HFF-Myc (cell line): ENCODE measurements at regions not wholly inside any gene's neighbourhood (a gene's known extent, or its start where the extent isn't known, plus 50 kb on each side); places are given as distances from the start of the nearest gene placed in this dataset.

Source experiments
- DNase-seq: peaks from one replicate; pipeline ENCODE4 v3.0.0-alpha.2; 2011; ENCODE audit warnings: low read depth; ENCODE audit errors: extremely low read depth
- H3K4me3 ChIP-seq: replicated peaks from 2 replicates; pipeline ENCODE4 v1.5.1; 2011; ENCODE audit warnings: low read depth, mild to moderate bottlenecking, control low read depth, low read length
- TF ChIP-seq, protein P1 (sequence below): IDR thresholded peaks from 2 replicates; pipeline ENCODE4 v1.5.1; 2012; ENCODE audit warnings: mild to moderate bottlenecking, low read depth, low read length, control low read depth; ENCODE audit errors: missing control alignments

DNA sequence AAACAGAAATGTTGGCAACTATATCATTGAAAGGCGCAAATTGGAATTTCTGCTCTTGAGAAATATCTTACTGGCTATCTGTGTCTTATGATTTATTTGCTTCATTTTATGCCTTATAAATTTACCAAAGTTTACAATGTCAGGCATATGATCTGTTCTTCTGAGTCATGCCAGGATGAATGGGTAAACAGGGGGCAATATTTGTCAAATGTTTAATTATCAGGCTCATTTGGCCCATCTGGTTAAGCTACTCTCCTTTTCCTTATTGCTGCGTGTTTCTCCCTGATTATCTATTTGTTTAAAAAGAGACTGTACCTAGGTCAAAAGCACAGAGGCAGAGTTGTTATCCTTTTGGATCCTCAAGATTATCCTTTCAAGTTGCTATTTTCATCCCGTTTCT, 903.8 kb upstream of the PCDH10 start:
- H3K4me3 ChIP-seq: no peak overlapping the region
- DNase-seq: no peak
- TF ChIP-seq, protein P1, sequence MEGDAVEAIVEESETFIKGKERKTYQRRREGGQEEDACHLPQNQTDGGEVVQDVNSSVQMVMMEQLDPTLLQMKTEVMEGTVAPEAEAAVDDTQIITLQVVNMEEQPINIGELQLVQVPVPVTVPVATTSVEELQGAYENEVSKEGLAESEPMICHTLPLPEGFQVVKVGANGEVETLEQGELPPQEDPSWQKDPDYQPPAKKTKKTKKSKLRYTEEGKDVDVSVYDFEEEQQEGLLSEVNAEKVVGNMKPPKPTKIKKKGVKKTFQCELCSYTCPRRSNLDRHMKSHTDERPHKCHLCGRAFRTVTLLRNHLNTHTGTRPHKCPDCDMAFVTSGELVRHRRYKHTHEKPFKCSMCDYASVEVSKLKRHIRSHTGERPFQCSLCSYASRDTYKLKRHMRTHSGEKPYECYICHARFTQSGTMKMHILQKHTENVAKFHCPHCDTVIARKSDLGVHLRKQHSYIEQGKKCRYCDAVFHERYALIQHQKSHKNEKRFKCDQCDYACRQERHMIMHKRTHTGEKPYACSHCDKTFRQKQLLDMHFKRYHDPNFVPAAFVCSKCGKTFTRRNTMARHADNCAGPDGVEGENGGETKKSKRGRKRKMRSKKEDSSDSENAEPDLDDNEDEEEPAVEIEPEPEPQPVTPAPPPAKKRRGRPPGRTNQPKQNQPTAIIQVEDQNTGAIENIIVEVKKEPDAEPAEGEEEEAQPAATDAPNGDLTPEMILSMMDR: no peak

DNA sequence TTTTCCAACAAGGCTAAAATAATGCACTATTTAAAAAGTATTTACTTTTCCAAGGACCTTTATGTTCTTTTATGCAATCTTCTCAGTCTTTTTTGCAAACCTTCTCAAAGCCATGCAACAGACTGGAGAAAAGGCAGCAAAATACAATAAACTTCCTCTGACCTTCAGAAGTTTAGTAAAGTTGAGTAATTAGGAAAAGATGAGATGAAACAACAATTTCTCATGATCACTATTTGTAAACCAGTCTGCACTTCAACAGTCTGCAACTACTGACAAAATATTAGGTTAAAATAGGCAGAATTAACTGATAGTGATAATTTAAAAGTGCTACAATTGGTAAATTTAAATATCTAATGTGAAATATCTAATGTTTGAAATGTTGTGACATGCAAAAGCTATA, 884.9 kb upstream of the PCDH10 start:
- no peak overlapping the region for H3K4me3 ChIP-seq
- TF ChIP-seq, protein P1: no peak
- no peak for DNase-seq

DNA sequence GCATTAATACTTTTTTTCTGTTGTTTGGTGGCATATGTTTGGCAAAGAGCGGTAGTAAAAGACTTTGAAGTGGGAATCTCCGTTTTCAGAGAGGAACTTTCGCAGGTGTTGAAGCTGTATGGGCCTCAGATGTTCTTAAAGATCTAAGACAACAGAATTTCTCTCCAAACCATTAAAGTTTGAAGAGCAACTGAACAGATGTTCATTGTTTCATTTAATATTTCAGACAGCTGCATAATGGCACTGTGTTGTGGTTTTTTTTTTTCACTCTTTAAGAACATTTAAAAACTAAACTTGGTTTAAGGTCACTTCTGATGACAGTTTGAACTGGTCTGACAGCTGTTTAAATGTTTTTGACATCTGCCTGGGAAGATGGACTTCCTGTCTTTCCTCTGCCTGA, 882.7 kb upstream of the PCDH10 start:
- no peak overlapping the region for H3K4me3 ChIP-seq
- no peak for DNase-seq

GRCh38 chr4:132267321-132267720, 881.8 kb upstream of the PCDH10 start:
- TF ChIP-seq, protein P1: no peak
- DNase-seq: no peak
- no peak overlapping the region for H3K4me3 ChIP-seq

More for the DNA sequence above, 882.7 kb upstream of the PCDH10 start:
- TF ChIP-seq, protein P1: no peak

- no peak for DNase-seq
- TF ChIP-seq, protein P1: no peak
- H3K4me3 ChIP-seq: no peak overlapping the region
Observed at GRCh38 chr4:132269303-132269990, 879.6 kb upstream of the PCDH10 start.

GRCh38 chr4:132275583-132276121, 873.4 kb upstream of the PCDH10 start:
- no peak overlapping the region for H3K4me3 ChIP-seq
- TF ChIP-seq, protein P1: no peak
- no peak for DNase-seq
